HG02642 (cell line): ENCODE measurements at regions not wholly inside any gene's neighbourhood (a gene's known extent, or its start where the extent isn't known, plus 50 kb on each side); places are given as distances from the start of the nearest gene placed in this dataset.

Experiments used
- ATAC-seq: cut with Tn5 transposase; IDR thresholded peaks from one replicate; pipeline ENCODE4 v1.9.1; 2021; ENCODE audit warnings: mild to moderate bottlenecking; ENCODE audit not compliant: unreplicated experiment, poor library complexity

- ATAC-seq: no peak
These were observed 865.5 kb downstream of the TMEM182 start for GRCh38 chr2:103627301-103627700.

GRCh38 chr2:103638978-103639377 is 877.1 kb downstream of the TMEM182 start:
- ATAC-seq: no peak

GRCh38 chr2:103656558-103656957 is 894.7 kb downstream of the TMEM182 start:
- ATAC-seq: no peak

- no peak for ATAC-seq
These were observed 898.7 kb downstream of the TMEM182 start for GRCh38 chr2:103660519-103660918.

GRCh38 chr2:103660947-103661346 is 899.1 kb downstream of the TMEM182 start:
- no peak for ATAC-seq

- ATAC-seq: no peak
These were observed 902.9 kb downstream of the TMEM182 start for GRCh38 chr2:103664690-103665089.

GRCh38 chr2:103667335-103667884 is 905.6 kb downstream of the TMEM182 start:
- ATAC-seq: no peak

GRCh38 chr2:103669531-103669930 is 907.7 kb downstream of the TMEM182 start:
- ATAC-seq: no peak
